ENCODE measurements at regions not wholly inside any gene's neighbourhood (a gene's known extent, or its start where the extent isn't known, plus 50 kb on each side); places are given as distances from the start of the nearest gene placed in this dataset.

- TF ChIP-seq EZH2phosphoT487 (IDR thresholded peaks at IDR 0.05; ENCODE audit: insufficient read depth, low read depth) (no peak), EZH2 (IDR thresholded peaks at IDR 0.05; ENCODE audit: insufficient read depth, poor library complexity, severe bottlenecking) (no peak)
Measured at GRCh38 chr12:87406926-87407325, 622.3 kb downstream of the C12orf50 start.
